B cell (primary cell): ENCODE measurements at regions not wholly inside any gene's neighbourhood (a gene's known extent, or its start where the extent isn't known, plus 50 kb on each side); places are given as distances from the start of the nearest gene placed in this dataset.

Experiments used
- ATAC-seq: fragments of 200-7000 bp; cut with Tn5 transposase; one replicate; pipeline ENCODE4 v1.10.0; 2021; ENCODE audit warnings: low read depth, mild to moderate bottlenecking, moderate number of reproducible peaks, moderate library complexity
- CTCF ChIA-PET: fragments of 350-600 bp; sonication (Branson Sonifier 250); formaldehyde crosslinking; loops from one replicate; lab custom pipeline; 2021; ENCODE audit warnings: antibody characterized with exemption, inconsistent platforms; lab: Charles Lee
- POLR2A ChIA-PET: fragments of 350-600 bp; sonication (Branson Sonifier 250); formaldehyde crosslinking; loops from one replicate; lab custom pipeline; 2021; ENCODE audit warnings: antibody characterized with exemption; lab: Charles Lee
- DNase-seq: peaks from one replicate; pipeline ENCODE4 v3.0.0; 2013
- H2AFZ ChIP-seq: 2 replicates; pipeline ENCODE4 v1.6.1; 2012; ENCODE audit warnings: mild to moderate bottlenecking, low read depth, low read length; ENCODE audit not compliant: insufficient read depth, poor library complexity, severe bottlenecking
- H3K27ac ChIP-seq, 2 donors: 1 replicate in 1 of 2; 2 replicates in 1 of 2; pipeline ENCODE4 v1.5.1; 2012 to 2013; ENCODE audit warnings: low read length in 2 of 2, mild to moderate bottlenecking in 2 of 2, moderate library complexity in 1 of 2
- H3K27me3 ChIP-seq, 4 experiments: fragments of 200-600 bp in 1 of 4; sonication (generic) in 1 of 4; replicated peaks in 1 of 4; 1 replicate in 2 of 4; 2 replicates in 2 of 4; pipeline versions ENCODE4 v1.6.1 to v1.7.0; 2013 to 2016; ENCODE audit warnings: low read length in 3 of 4, mild to moderate bottlenecking in 2 of 4, mixed read lengths in 1 of 4, moderate library complexity in 1 of 4; ENCODE audit not compliant: insufficient read depth in 4 of 4, control insufficient read depth in 3 of 4; ENCODE audit errors: control extremely low read depth in 1 of 4
- H3K36me3 ChIP-seq, 2 experiments: replicated peaks in 1 of 2; 1 replicate in 1 of 2; 2 replicates in 1 of 2; pipeline versions ENCODE4 v1.6.1 to v1.7.1; 2013; ENCODE audit warnings: low read length in 1 of 2; ENCODE audit not compliant: insufficient read depth in 2 of 2, control insufficient read depth in 1 of 2; ENCODE audit errors: control extremely low read depth in 1 of 2, extremely low read depth in 1 of 2
- H3K4me1 ChIP-seq, 2 donors: fragments of 200-600 bp in 1 of 2; sonication (generic) in 1 of 2; 1 replicate in 1 of 2; 2 replicates in 1 of 2; pipeline versions ENCODE4 v1.5.1 to v1.6.1; 2013 to 2017; ENCODE audit warnings: low read length in 2 of 2; ENCODE audit not compliant: control insufficient read depth in 2 of 2, insufficient read depth in 2 of 2
- H3K4me2 ChIP-seq: replicated peaks from 2 replicates; pipeline ENCODE3; 2012; ENCODE audit warnings: mild to moderate bottlenecking, low read depth, low read length; ENCODE audit not compliant: poor library complexity, severe bottlenecking
- H3K4me3 ChIP-seq, 5 experiments: fragments of 200-600 bp in 1 of 5; sonication (generic) in 1 of 5; 1 replicate in 3 of 5; 2 replicates in 2 of 5; pipeline versions ENCODE4 v1.5.1 to v1.7.0; 2011 to 2016; ENCODE audit warnings: low read length in 4 of 5, mild to moderate bottlenecking in 4 of 5, low read depth in 2 of 5, control low read depth in 1 of 5, moderate library complexity in 1 of 5; ENCODE audit not compliant: insufficient read depth in 1 of 5; ENCODE audit errors: control extremely low read depth in 1 of 5, extremely low read depth in 1 of 5
- H3K79me2 ChIP-seq: fragments of 200-600 bp; sonication (generic); one replicate; pipeline ENCODE4 v1.6.0; 2016; ENCODE audit warnings: low read length; ENCODE audit not compliant: control insufficient read depth, insufficient read depth
- H3K9ac ChIP-seq: fragments of 200-600 bp; sonication (generic); 2 replicates; pipeline ENCODE4 v1.6.1; 2017; ENCODE audit warnings: mild to moderate bottlenecking, low read length, moderate library complexity
- H3K9me3 ChIP-seq, 3 donors: one replicate each; pipeline versions ENCODE4 v1.6.1 to v1.7.1; 2013; ENCODE audit warnings: low read length in 2 of 3; ENCODE audit not compliant: control insufficient read depth in 2 of 3, insufficient read depth in 1 of 3; ENCODE audit errors: control extremely low read depth in 1 of 3
- H4K20me1 ChIP-seq: 2 replicates; pipeline ENCODE4 v1.6.0; 2012; ENCODE audit warnings: mild to moderate bottlenecking, low read length; ENCODE audit not compliant: insufficient read depth, control insufficient read depth, poor library complexity, severe bottlenecking
- H3K27ac Mint-ChIP-seq: one replicate; pipeline ENCODE4 v1.8.0; 2021; ENCODE audit warnings: mixed read lengths
- H3K27me3 Mint-ChIP-seq: one replicate; pipeline ENCODE4 v1.8.0; 2021; ENCODE audit warnings: mixed read lengths
- H3K4me1 Mint-ChIP-seq: one replicate; pipeline ENCODE4 v1.8.0; 2021; ENCODE audit warnings: mixed read lengths
- H3K4me3 Mint-ChIP-seq: one replicate; pipeline ENCODE4 v1.8.0; 2021; ENCODE audit warnings: mixed read lengths
- H3K9me3 Mint-ChIP-seq: one replicate; pipeline ENCODE4 v1.8.0; 2022; ENCODE audit warnings: mixed read lengths; ENCODE audit not compliant: insufficient read depth
- CTCF ChIP-seq: fragments of 200-600 bp; IDR thresholded peaks from one replicate; pipeline ENCODE4 v1.8.0; 2022; ENCODE audit warnings: antibody characterized with exemption, mild to moderate bottlenecking
- EZH2 ChIP-seq: IDR thresholded peaks from 2 replicates; pipeline ENCODE4 v1.6.1; 2012; ENCODE audit warnings: borderline replicate concordance, low read depth, mild to moderate bottlenecking, moderate library complexity, low read length; ENCODE audit not compliant: insufficient read depth, poor library complexity, severe bottlenecking
- WGBS: methylation state at CpG from one replicate; pipeline ENCODE4 v1.1.5; 2013; ENCODE audit warnings: missing lambda C conversion rate; ENCODE audit not compliant: insufficient coverage; 5-methylcytosine and 5-hydroxymethylcytosine counted together
- intact Hi-C: fragments of 100-400 bp; cut with micrococcal nuclease; formaldehyde crosslinking; loops from one replicate; pipeline ENCODE4 v1.10.0; 2022

- H3K4me1 Mint-ChIP-seq: no peaks in the 10 kb centered on the region
- ATAC-seq (no peak), DNase-seq (no peak)
- Histone ChIP-seq H3K4me1 (no peaks in the 10 kb centered on the region), H3K27me3 (no peaks in the 10 kb centered on the region), H3K79me2 (no peaks in the 10 kb centered on the region), H3K4me2 (no peak overlapping the region), H3K9me3 (no peaks in the 10 kb centered on the region), H3K36me3 (no peaks in the 10 kb centered on the region), H4K20me1 (no peaks in the 10 kb centered on the region), H2AFZ (no peak overlapping the region), H3K9ac (no peak overlapping the region), H3K27ac (no peak overlapping the region), H3K4me3 (no peak overlapping the region)
- no peak overlapping the region for H3K4me3 Mint-ChIP-seq
- ChIA-PET POLR2A (no interaction called here), CTCF (no interaction called here)
- H3K9me3 Mint-ChIP-seq: no peaks in the 10 kb centered on the region
- WGBS: no CpG with 5 or more reads among the region's 4 CpGs
- intact Hi-C loops: no loop called here
- TF ChIP-seq EZH2 (no peak), CTCF (no peak)
- peaks cover 5% of the 10 kb centered on the region for H3K27me3 Mint-ChIP-seq
- H3K27ac Mint-ChIP-seq: no peak overlapping the region
These were observed 69.5 kb upstream of the HTATIP2 start for GRCh38 chr11:20293992-20294391.

- H3K27me3 Mint-ChIP-seq: peaks cover 5% of the 10 kb centered on the region
- ATAC-seq: no peak
- CTCF ChIA-PET: no interaction called here
These were observed 70.0 kb upstream of the HTATIP2 start for GRCh38 chr11:20293531-20293930.

More at GRCh38 chr11:20293531-20293930, 70.0 kb upstream of the HTATIP2 start:
- H4K20me1 ChIP-seq: no peaks in the 10 kb centered on the region
- no peaks in the 10 kb centered on the region for H3K4me1 ChIP-seq
- H3K4me2 ChIP-seq: no peak overlapping the region
- no CpG with 5 or more reads among the region's 1 CpG for WGBS
- DNase-seq: no peak
- no peak overlapping the region for H3K27ac Mint-ChIP-seq
- TF ChIP-seq CTCF (no peak), EZH2 (no peak)
- POLR2A ChIA-PET: no interaction called here
- no peaks in the 10 kb centered on the region for H3K9me3 ChIP-seq
- no peak overlapping the region for H3K27ac ChIP-seq
- intact Hi-C loops: no loop called here
- no peaks in the 10 kb centered on the region for H3K27me3 ChIP-seq
- H3K79me2 ChIP-seq: no peaks in the 10 kb centered on the region
- H3K4me3 ChIP-seq: no peak overlapping the region
- no peak overlapping the region for H2AFZ ChIP-seq
- H3K36me3 ChIP-seq: no peaks in the 10 kb centered on the region
- no peak overlapping the region for H3K9ac ChIP-seq
- H3K4me1 Mint-ChIP-seq: no peaks in the 10 kb centered on the region
- no peaks in the 10 kb centered on the region for H3K9me3 Mint-ChIP-seq
- H3K4me3 Mint-ChIP-seq: no peak overlapping the region
